Dedifferentiated amniotic fluid mesenchymal stem cell (primary cell): ENCODE measurements at regions not wholly inside any gene's neighbourhood (a gene's known extent, or its start where the extent isn't known, plus 50 kb on each side); places are given as distances from the start of the nearest gene placed in this dataset.

Experiments used
- DNase-seq: peaks from one replicate; pipeline ENCODE4 v3.0.0-alpha.2; 2016; ENCODE audit errors: extremely low spot score

GRCh38 chr5:133708331-133708850 lies 96.0 kb upstream of the FSTL4 start:
- DNase-seq = no peak

- DNase-seq = no peak
Measured at GRCh38 chr5:133707629-133708028, 95.3 kb upstream of the FSTL4 start.

- DNase-seq = no peak
Measured at GRCh38 chr5:133706506-133707430, 94.4 kb upstream of the FSTL4 start.

GRCh38 chr5:133705331-133705730 lies 93.0 kb upstream of the FSTL4 start:
- no peak for DNase-seq

GRCh38 chr5:133704411-133704810 lies 92.1 kb upstream of the FSTL4 start:
- no peak for DNase-seq

- DNase-seq = no peak
Measured at GRCh38 chr5:133703935-133704334, 91.6 kb upstream of the FSTL4 start.

GRCh38 chr5:133702791-133703770 lies 90.7 kb upstream of the FSTL4 start:
- no peak for DNase-seq

- no peak for DNase-seq
Measured at GRCh38 chr5:133701871-133702270, 89.5 kb upstream of the FSTL4 start.

- DNase-seq = no peak
Measured at GRCh38 chr5:133700251-133700650, 87.9 kb upstream of the FSTL4 start.

- no peak for DNase-seq
Measured at GRCh38 chr5:133698646-133699526, 86.5 kb upstream of the FSTL4 start.

GRCh38 chr5:133698259-133698554 lies 85.9 kb upstream of the FSTL4 start:
- DNase-seq = no peak

- DNase-seq = no peak
Measured at GRCh38 chr5:133697536-133698258, 85.4 kb upstream of the FSTL4 start.

GRCh38 chr5:133696782-133697507 lies 84.6 kb upstream of the FSTL4 start:
- DNase-seq = no peak

GRCh38 chr5:133696006-133696584 lies 83.8 kb upstream of the FSTL4 start:
- DNase-seq = no peak

GRCh38 chr5:133694181-133694831 lies 82.0 kb upstream of the FSTL4 start:
- DNase-seq = no peak

GRCh38 chr5:133691448-133691847 lies 79.1 kb upstream of the FSTL4 start:
- DNase-seq = no peak

GRCh38 chr5:133690746-133691145 lies 78.4 kb upstream of the FSTL4 start:
- DNase-seq = no peak

GRCh38 chr5:133688391-133688790 lies 76.0 kb upstream of the FSTL4 start:
- DNase-seq = no peak
